ENCODE measurements at regions not wholly inside any gene's neighbourhood (a gene's known extent, or its start where the extent isn't known, plus 50 kb on each side); places are given as distances from the start of the nearest gene placed in this dataset.

GRCh38 chr18:67301592-67301991 is 214.9 kb downstream of the DSEL start:
- FAIRE-seq (no peak), DNase-seq (ENCODE audit: low spot score in 2 of 2) (no peak)

DNA sequence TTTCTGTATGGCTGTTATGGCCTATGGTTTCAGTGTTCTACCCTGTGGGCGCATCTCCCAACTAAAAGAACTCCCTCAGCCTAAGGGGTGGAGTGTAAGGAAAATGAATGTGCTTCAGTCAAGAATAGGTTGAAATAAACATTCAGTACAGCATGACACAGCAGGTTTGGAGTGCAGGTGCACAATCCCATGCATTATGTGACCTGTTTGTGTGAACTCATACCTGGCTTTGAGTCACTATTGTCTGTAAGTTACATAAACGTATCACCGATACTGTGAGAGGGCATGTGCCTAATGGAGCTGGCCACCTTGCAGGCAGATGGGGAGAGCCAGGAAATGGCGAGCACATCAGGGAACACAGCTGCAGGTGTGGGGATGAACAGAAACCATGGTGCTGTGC is 216.0 kb downstream of the DSEL start:
- DNase-seq (ENCODE audit: low spot score in 2 of 2) (no peak), FAIRE-seq (no peak)

GRCh38 chr18:67292814-67293213 is 223.7 kb downstream of the DSEL start:
- DNase-seq (ENCODE audit: low spot score in 2 of 2): no peak
- no peak for FAIRE-seq

DNA sequence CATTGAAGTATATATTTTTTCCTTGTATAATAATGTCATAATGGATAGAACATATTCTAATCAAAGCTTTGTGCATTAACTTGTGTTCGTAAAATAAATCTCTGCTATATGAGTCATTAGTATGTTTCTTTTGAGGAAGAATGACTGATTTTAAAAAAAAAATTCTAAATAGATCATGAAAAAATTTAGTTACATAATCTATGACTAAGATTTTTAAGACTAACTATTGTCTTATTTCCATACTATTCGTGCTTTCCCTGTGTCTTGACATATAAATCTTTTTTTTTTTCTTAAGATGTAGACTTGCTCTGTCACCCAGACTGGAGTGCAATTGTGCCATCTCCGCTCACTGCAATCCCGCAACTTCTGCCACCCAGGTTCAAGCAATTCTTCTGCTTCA is 226.1 kb downstream of the DSEL start:
- no peak for FAIRE-seq
- DNase-seq (ENCODE audit: low spot score in 2 of 2): no peak

DNA sequence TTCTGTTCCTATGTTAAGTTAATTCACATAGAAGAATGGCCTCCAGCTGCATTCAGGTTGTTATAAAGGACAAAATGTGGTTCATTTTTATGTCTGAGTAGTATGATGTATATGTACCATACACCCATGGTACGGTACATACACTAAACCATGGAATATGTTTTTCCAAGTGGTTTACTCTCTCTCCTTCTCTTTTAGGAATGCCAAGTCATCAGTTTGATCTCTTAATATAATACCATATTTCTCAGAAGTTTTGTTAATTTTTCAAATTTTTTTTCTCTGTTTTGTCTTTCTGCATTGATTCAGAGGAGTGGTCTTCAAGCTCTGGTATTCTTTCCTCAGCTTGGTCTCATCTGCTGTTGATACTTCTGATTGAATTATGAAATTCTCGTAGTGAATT is 230.9 kb downstream of the DSEL start:
- no peak for FAIRE-seq
- DNase-seq (ENCODE audit: low spot score in 2 of 2): no peak

DNA sequence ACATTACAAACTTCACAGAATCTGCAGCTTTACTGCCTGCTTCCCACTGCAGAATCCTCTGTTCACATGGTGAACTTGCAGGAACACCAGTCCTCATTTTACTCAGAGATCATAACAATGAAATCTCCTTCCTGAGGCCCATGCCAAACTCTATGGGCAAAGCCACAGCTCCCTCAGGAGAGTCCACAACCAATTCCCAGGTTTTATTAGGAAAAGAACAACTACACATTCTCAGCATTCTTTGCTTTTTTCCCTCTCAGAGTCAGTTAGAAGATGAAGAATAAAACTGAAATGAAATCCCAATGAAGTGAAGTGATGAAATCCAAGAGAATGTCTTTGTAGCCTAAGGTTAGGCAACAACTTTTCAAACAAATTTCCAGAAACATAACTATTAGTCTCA is 233.7 kb downstream of the DSEL start:
- no peak for FAIRE-seq
- DNase-seq (ENCODE audit: low spot score in 2 of 2): no peak

GRCh38 chr18:67281746-67282145 is 234.8 kb downstream of the DSEL start:
- no peak for FAIRE-seq
- DNase-seq (ENCODE audit: low spot score in 2 of 2): no peak

DNA sequence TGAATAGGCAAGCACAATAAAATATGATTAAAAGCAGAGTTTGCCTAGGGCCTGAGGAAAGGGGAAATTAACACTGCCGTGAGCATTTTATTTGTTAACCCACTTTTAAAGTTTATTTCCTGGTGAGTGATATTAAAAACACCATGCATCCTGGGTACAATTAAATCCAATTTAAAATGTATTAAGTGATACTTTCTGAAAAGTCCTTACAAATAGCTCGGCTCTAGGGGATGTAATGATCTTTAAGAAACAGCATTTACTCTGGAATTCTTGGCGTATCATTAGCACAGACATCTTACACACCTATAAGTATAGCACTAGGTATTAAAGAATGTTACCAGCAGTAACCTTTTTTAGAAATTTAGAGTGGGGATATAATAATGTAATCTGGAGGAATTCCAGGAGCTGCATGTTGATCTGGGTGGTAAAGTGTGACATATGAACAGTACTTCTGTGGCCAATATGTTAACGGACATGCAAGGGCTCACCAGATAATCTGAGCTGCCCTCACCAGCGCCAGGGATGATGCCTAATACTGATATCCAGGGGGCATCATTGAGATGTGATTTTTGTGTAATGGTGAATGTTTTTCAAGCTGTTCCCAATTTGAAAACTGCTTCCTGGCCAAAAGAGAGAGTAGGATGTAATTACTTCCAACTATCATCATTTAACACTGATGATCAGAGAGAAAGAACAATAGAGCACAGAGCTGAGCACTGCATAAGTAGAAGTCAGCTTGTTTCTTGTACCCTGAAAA is 235.9 kb downstream of the DSEL start:
- FAIRE-seq: no peak
- no peak for DNase-seq (ENCODE audit: low spot score in 2 of 2)

DNA sequence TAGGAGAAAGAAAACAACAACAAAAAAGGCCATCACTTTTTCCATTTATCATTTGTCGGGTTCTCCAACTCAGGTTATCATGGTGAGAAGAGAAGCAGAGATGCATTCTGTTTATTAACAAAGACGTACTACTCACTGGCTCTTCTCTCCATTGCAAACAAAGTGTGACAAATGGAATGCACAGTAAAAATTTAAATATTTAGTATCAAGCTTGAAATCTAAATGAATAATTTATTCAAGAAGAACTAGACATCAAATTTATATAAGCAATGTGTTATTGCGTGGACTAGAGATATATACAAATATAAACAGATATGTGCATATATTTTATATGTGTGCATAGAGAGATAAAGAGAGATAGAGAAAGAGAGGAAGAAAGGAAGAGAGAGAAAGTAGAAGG is 236.5 kb downstream of the DSEL start:
- no peak for DNase-seq (ENCODE audit: low spot score in 2 of 2)
- no peak for FAIRE-seq

DNA sequence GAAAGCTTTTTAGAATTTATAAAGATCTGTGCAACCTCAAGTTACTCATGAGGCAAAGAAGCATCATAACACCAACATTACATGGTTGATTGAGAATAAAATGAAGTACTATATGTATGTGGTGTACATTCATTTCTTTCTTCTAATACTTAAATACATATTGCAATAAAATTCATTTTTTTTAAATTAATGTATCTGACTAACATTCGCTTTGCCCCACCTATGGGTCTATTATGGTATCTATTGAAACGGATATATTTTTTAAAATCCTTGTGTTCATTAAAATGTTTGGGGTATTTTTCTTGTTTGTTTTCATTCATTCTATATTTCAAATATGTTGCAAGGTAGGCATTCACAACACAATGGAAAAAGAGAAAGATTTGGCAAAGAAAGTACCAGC is 237.5 kb downstream of the DSEL start:
- no peak for DNase-seq (ENCODE audit: low spot score in 2 of 2)
- FAIRE-seq: no peak

- no peak for FAIRE-seq
- no peak for DNase-seq (ENCODE audit: low spot score in 2 of 2)
These were observed 239.9 kb downstream of the DSEL start for GRCh38 chr18:67276638-67277037.

DNA sequence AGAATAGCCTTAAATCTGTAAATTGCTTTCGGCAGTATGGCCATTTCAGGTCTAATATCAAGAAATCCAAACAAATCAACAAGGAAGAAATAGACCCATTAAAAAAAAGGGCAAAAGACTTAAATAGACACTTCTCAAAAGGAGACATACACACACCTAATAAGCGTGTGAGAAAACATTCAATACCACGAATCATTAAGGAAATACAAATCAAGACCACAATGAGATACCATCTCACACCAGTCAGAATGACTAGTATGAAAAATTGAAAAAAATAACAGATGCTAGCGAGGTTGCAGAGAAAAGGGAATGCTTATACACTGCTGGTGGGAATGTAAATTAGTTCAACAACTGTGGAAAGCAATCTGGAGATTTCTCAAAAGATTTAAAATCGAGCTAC is 243.2 kb downstream of the DSEL start:
- FAIRE-seq (no peak), DNase-seq (ENCODE audit: low spot score in 2 of 2) (no peak)

DNA sequence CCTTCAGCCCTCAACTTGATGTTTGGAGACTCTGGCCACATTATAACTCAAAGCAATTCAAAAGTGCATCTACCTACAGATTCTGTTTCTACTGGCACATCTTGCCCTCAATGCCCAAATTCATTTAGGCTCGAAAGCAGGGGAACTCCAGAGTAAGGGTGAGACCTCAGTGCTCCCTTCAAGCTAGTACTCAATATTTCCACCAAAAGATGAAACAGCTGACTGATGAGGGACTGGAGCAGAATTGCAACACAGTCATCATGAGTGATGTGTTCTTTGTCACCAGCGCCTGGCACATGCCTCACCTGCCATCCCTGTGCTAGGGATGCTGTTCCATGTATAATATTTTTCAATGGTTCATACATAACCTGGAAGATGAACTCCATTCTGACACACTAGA is 247.3 kb downstream of the DSEL start:
- no peak for FAIRE-seq

GRCh38 chr18:67268530-67268929 is 248.0 kb downstream of the DSEL start:
- FAIRE-seq: no peak
- no peak for DNase-seq (ENCODE audit: low spot score in 2 of 2)

More for the DNA sequence above, 247.3 kb downstream of the DSEL start:
- DNase-seq (ENCODE audit: low spot score in 2 of 2): no peak

- no peak for DNase-seq (ENCODE audit: low spot score in 2 of 2)
- no peak for FAIRE-seq
These were observed 250.0 kb downstream of the DSEL start for GRCh38 chr18:67266246-67267237.

GRCh38 chr18:67265464-67266245 is 250.9 kb downstream of the DSEL start:
- DNase-seq (ENCODE audit: low spot score in 2 of 2) (no peak), FAIRE-seq (no peak)

DNA sequence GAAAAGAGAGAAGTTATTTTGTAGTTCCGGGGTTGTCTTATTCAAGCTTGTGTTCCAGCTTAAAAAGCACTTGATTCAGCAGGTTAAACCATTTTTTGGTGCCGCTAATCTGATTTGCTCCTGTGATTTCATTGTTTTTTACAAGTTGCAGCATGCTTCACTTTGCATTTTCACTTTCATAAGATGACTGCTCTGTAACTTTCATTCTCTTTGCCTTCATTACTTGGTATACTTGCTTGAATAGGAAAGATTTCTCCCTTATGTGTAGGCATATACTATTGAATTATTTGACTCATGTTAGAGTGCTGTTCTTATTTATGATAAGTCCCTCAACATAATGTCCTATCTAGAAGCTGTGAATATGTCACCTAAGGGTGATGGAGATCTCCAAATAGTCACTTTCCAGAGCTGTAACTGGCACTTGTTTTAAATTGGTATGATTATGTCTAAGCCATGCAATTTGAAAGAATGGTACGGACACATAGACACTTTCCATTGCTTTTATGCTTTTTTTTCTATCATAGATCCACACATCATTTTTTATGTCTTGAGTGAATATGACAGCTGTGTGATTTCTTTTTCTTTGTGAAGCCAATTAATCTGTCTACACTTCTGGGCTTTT is 254.5 kb downstream of the DSEL start:
- no peak for DNase-seq (ENCODE audit: low spot score in 2 of 2)
- FAIRE-seq: no peak

GRCh38 chr18:67260841-67261240 is 255.7 kb downstream of the DSEL start:
- DNase-seq (ENCODE audit: low spot score in 2 of 2) (no peak), FAIRE-seq (no peak)

GRCh38 chr18:67250776-67251424 is 265.6 kb downstream of the DSEL start:
- FAIRE-seq (no peak), DNase-seq (ENCODE audit: low spot score in 2 of 2) (no peak)
